NCI-H748 (cell line): ENCODE measurements at regions not wholly inside any gene's neighbourhood (a gene's known extent, or its start where the extent isn't known, plus 50 kb on each side); places are given as distances from the start of the nearest gene placed in this dataset.
"Not testable (repeated sequence)": the region's sequence is repeated elsewhere in the genome, so short reads cannot be mapped to it uniquely, and the experiment has no call there.

Source experiments
- DNase-seq: peaks from one replicate; lab custom pipeline; 2025; ENCODE audit not compliant: unreplicated experiment; lab: John Stamatoyannopoulos, UW

- DNase-seq, result no peak
Observed at GRCh38 chr12:62021808-62022207, 238.4 kb upstream of the USP15 start.

- DNase-seq, result no peak
Observed at GRCh38 chr12:62028536-62028935, 231.7 kb upstream of the USP15 start.

DNA sequence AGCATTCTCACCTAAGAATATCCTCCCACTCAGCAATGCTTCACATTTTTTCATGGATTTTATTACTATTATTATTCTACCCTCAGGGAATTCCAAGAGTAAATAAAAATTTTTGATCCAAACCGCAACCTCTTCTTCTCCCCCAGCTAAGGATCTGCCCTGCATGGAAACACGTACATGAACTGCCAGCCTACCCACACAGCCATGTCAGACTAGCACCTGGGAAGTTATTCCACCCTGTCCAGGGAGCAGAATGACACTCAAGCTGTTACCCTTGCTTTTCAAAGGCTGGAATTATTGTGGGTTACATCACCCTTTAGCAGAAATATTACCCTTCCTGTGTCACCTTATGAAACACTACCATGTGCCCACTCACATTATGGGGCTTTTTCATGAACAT, 227.3 kb upstream of the USP15 start:
- DNase-seq, result no peak

DNA sequence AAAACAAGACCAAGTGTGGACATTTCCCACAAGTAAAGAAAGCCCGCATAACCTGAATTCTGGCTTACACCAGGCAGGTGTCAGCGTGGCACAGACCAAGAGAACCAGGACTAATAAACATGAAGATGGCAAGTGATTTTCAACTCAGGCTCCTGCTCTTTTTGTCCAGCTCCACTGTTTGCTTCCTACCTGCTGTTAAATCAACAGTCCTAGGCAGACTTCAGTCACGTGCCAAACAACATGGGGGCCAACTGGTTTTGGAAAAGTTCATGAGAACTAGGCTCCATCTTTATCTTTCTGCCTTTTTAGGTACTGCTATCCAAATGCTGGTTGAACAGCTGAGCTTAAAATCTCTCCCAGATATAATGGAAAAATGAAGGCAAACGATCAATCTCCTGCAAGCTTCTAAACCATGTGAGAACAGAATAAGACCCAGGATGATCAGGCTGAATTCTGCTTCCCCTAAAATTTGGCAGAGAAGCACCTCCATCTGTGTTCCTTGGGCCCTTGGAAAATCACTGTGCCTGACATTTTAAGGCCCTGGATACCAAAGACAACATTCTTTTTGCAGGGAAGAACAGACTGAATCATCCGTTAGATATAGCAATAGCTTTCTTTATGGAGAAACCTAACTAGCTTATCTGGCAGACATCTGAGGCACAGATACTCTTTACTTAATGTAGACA, 215.6 kb upstream of the USP15 start:
- DNase-seq, result peak; percentile 52

GRCh38 chr12:62045211-62045610, 215.0 kb upstream of the USP15 start:
- no peak for DNase-seq

- no peak for DNase-seq
Observed at GRCh38 chr12:62050785-62051184, 209.4 kb upstream of the USP15 start.

DNA sequence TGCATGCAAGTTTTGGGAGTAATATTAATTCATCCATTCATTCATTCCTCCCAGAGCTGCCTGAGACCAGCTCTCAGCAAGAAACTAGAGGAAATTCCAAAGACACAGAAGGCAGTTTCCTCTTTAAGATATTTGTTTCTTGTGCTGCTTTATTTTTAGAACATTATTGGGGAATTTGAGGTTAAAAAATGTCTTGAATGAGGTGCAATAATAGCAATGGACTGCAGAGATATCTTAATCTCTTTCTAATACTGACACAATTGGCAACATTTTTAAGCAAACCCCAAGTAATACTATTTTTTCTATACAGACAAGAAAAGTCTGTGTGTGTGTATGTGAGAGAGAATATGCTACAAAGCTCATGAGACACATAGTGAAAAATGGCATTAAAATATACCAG, 190.2 kb upstream of the USP15 start:
- no peak for DNase-seq

DNA sequence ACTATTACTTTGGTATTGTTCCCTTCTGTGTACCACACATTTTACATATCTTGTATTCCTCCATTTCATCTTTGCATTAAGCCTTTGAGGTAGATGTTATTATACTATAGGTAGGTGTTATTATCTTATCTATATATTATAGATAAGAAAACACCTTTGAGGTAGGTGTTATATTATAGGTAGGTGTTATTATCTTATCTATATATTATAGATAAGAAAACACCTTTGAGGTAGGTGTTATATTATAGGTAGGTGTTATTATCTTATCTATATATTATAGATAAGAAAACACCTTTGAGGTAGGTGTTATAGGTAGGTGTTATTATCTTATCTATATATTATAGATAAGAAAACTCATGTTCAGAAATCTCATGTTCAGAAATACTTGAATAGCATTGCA, 187.0 kb upstream of the USP15 start:
- DNase-seq, result not testable (repeated sequence)

DNA sequence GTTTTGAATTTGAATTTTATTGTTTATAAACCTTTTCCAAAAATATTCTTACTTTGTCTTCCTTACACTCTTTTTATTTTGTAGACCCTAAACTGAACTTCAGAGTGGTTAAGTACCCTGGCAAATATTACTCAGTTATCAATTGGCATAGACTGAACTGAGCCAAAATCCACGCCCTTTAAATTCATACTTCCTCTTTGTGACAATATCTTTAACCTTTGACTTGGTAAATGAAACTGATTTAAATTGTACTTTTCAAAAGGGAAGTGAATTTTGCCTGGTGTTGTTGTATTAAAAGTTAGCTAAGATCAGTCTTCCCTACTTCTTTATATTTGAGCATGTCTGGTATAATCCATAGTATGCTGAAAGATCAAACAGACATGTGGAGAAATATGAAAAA, 184.3 kb upstream of the USP15 start:
- no peak for DNase-seq

GRCh38 chr12:62078020-62078419, 182.2 kb upstream of the USP15 start:
- DNase-seq, result no peak

- DNase-seq, result no peak
Observed at GRCh38 chr12:62082448-62082847, 177.8 kb upstream of the USP15 start.

GRCh38 chr12:62098132-62098531, 162.1 kb upstream of the USP15 start:
- DNase-seq, result no peak

DNA sequence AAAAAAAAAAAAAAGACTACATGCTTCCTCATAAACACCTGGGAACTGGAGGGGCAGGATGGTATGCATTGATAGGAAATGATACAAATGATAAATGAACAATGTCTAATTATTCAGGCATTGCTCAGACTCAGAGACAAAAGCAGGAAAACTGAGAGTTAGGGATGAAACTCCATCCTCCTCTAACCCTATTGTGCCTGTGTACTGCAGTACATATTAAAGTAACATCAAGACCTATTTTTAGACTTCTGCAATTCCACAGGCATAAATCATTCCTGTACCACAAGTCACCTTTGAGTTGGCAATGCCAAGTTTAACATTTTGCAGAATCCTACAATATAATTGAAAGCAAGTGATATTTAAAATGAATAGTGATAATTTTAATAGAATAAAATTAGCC, 156.5 kb upstream of the USP15 start:
- no peak for DNase-seq

DNA sequence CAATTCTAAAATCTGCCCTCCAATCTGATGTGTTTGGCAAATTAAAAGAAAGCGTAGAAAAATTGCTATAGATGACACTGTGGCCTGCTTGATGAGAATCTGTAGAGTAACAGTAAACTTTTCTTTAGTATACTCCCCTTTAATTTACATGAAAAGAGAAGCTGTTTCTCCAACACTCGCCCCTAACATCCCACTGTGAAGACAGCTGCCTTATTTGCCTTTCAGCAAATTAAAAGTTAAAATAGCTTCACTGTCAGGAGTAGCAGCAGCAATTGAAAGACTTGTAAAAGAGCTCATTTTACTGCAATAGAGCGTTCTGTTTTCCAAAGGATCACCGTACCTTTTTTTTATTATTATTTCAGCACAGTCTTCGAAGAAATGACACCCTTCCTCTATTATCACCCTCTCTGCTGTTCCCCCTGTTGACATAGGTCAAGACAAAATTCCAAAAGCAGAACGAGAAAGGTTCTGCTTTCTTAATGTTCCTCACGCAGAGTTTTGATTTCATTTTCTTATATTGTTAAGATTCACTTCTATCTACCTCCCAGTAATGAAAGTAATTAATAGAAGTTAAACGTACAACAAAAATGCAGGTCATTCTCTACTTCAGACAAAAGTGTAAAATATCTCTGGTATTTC, 153.5 kb upstream of the USP15 start:
- DNase-seq, result no peak

DNA sequence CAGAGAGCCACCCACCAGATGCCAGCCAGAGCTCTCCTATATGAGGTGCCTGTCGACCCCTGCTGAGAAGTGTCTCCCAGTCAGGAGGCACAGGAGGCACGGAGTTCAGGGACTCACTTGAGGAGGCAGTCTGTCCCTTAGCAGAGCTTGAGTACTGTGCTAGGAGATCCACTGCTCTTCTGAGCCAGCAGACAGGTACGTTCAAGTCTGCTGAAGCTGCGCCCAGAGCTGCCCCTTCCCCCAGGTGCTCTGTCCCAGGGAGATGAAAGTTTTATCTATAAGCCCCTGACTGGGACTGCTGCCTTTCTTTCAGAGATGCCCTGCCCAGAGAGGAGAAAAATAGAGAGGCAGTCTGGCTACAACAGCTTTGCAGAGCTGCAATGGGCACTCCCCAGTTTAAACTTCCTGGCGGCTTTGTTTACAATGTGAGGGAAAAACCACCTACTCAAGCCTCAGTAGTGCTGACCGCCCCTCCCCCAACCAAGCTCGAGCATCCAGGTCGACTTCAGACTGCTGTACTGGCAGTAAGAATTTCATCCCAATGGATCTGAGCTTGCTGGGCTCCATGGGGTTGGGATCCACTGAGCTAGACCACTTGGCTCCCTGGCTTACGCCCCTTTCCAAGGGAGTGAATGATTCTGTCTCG, 146.7 kb upstream of the USP15 start:
- peak; percentile 14 for DNase-seq

DNA sequence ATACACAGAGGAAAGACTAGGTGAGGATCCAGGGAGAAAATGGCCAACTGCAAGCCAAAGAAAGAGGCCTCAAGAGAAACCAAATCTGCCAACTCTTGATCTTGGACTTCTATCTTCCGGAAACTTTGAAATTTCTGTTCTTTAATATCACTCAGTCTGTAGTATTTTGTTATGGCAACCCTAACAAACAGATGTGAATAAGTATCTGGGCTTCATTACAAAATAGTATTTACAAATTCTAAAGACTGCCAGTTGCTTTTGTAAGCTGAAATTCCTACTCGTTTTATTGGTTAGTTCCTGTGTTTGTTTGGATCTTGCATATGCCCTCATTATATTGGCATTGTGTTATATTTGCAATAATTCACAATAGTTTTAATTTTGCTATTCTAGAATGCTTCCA, 143.2 kb upstream of the USP15 start:
- DNase-seq, result no peak

DNA sequence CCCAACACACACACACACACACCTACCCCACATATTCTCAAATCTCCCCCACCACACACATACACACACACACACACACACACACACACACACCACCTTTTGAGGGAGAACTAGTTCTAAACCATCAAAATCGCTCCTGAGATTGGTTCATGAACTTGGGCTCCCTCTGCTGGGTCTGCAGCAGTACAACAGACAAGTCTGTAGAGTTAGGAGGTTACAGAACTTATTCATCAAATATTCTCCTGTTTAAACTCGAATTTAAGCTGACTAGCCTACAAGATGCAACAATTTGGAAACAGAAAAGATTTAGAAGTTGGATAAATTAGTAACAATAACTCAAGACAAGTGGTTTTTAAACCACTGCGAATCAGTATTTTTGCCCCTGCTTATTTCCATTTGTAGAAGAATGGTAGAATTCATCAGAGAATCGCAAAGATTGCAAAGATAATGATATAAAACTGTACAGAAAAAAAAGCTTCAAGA, 136.4 kb upstream of the USP15 start:
- DNase-seq, result peak; percentile 71

GRCh38 chr12:62127516-62127915, 132.7 kb upstream of the USP15 start:
- no peak for DNase-seq

GRCh38 chr12:62128175-62128975, 131.8 kb upstream of the USP15 start:
- peak; percentile 79 for DNase-seq

DNA sequence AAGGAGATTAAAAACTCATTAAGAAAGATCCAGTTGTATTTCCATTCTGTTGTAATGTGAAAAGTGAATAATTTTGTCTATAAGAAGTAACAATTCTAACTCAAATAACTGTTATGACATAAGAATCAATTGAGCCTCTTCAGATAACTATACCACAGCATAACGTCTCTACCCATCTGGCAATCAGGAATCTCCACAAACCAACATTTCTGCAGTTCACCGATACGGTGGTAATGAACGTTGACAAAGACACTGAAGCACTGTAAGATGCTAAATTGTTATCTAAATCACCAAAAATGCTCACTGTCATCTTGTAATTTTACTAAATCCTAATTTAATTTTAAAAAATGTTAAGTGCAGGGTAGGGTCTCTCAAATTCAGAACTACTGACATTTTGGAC, 130.9 kb upstream of the USP15 start:
- no peak for DNase-seq

- DNase-seq, result no peak
Observed at GRCh38 chr12:62130402-62130801, 129.8 kb upstream of the USP15 start.
